ENCODE measurements at regions not wholly inside any gene's neighbourhood (a gene's known extent, or its start where the extent isn't known, plus 50 kb on each side); places are given as distances from the start of the nearest gene placed in this dataset.

GRCh38 chr4:31442236-31442635 is 722.1 kb downstream of the PCDH7 start:
- DNase-seq = no peak
- no peaks in the 10 kb centered on the region for H3K4me1 ChIP-seq (ENCODE audit: insufficient read depth, low read length)
- H3K27ac ChIP-seq (ENCODE audit: low read depth, low read length) = no peak overlapping the region
- Mint-ChIP-seq H3K4me3 (no peak overlapping the region), H3K27me3 (no peaks in the 10 kb centered on the region), H3K27ac (no peak overlapping the region), H3K4me1 (no peaks in the 10 kb centered on the region), H3K36me3 (no peaks in the 10 kb centered on the region), H3K9me3 (peaks cover 0 to 7% (median under 1%) of the 10 kb centered on the region in 8 donors)
- no peaks in the 10 kb centered on the region for H3K9me3 ChIP-seq (ENCODE audit: control insufficient read depth in 1 of 2, low read length in 2 of 2)
- H3K36me3 ChIP-seq (ENCODE audit: insufficient read depth, low read length) = no peaks in the 10 kb centered on the region
- ChIA-PET POLR2A (ENCODE audit: partially characterized antibody) (no interaction called here), CTCF (ENCODE audit: partially characterized antibody) (no interaction called here)
- H3K4me3 ChIP-seq (ENCODE audit: low read length in 2 of 2) = no peak overlapping the region
- no peaks in the 10 kb centered on the region for H3K27me3 ChIP-seq (ENCODE audit: insufficient read depth, low read length)
- intact Hi-C loops (cut with micrococcal nuclease) = no loop called here

- H3K36me3 ChIP-seq (ENCODE audit: insufficient read depth, low read length) = no peaks in the 10 kb centered on the region
- ChIA-PET POLR2A (ENCODE audit: partially characterized antibody) (no interaction called here), CTCF (ENCODE audit: partially characterized antibody) (no interaction called here)
- H3K27me3 Mint-ChIP-seq = no peaks in the 10 kb centered on the region
- no peak overlapping the region for H3K27ac ChIP-seq (ENCODE audit: low read depth, low read length)
- no peaks in the 10 kb centered on the region for H3K4me1 Mint-ChIP-seq
- no peak overlapping the region for H3K4me3 Mint-ChIP-seq
- intact Hi-C loops (cut with micrococcal nuclease) = no loop called here
- no peaks in the 10 kb centered on the region for H3K36me3 Mint-ChIP-seq
- H3K4me1 ChIP-seq (ENCODE audit: insufficient read depth, low read length) = no peaks in the 10 kb centered on the region
- no peak overlapping the region for H3K4me3 ChIP-seq (ENCODE audit: low read length in 2 of 2)
- no peaks in the 10 kb centered on the region for H3K9me3 ChIP-seq (ENCODE audit: control insufficient read depth in 1 of 2, low read length in 2 of 2)
- H3K27ac Mint-ChIP-seq = no peak overlapping the region
- H3K27me3 ChIP-seq (ENCODE audit: insufficient read depth, low read length) = no peaks in the 10 kb centered on the region
- H3K9me3 Mint-ChIP-seq = peaks cover 0 to 4% (median 0%) of the 10 kb centered on the region in 8 donors
- DNase-seq = no peak
Observed at GRCh38 chr4:31445526-31445925, 725.4 kb downstream of the PCDH7 start.

- intact Hi-C loops (cut with micrococcal nuclease) = no loop called here
- Mint-ChIP-seq H3K4me3 (no peak overlapping the region), H3K27me3 (no peaks in the 10 kb centered on the region), H3K27ac (no peak overlapping the region), H3K36me3 (no peaks in the 10 kb centered on the region), H3K9me3 (peaks cover 0 to 10% (median 3%) of the 10 kb centered on the region in 8 donors), H3K4me1 (no peaks in the 10 kb centered on the region)
- ChIA-PET POLR2A (ENCODE audit: partially characterized antibody) (no interaction called here), CTCF (ENCODE audit: partially characterized antibody) (no interaction called here)
- Histone ChIP-seq H3K27ac (ENCODE audit: low read depth, low read length) (no peak overlapping the region), H3K27me3 (ENCODE audit: insufficient read depth, low read length) (no peaks in the 10 kb centered on the region), H3K4me1 (ENCODE audit: insufficient read depth, low read length) (no peaks in the 10 kb centered on the region), H3K9me3 (ENCODE audit: control insufficient read depth in 1 of 2, low read length in 2 of 2) (no peaks in the 10 kb centered on the region), H3K4me3 (ENCODE audit: low read length in 2 of 2) (no peak overlapping the region), H3K36me3 (ENCODE audit: insufficient read depth, low read length) (no peaks in the 10 kb centered on the region)
- DNase-seq = no peak
Observed at GRCh38 chr4:31455612-31456011, 735.4 kb downstream of the PCDH7 start.

GRCh38 chr4:31458813-31459212 is 738.6 kb downstream of the PCDH7 start:
- Mint-ChIP-seq H3K27me3 (no peaks in the 10 kb centered on the region), H3K36me3 (no peaks in the 10 kb centered on the region), H3K4me1 (no peaks in the 10 kb centered on the region), H3K27ac (no peak overlapping the region), H3K9me3 (peaks cover 0 to 13% (median 7%) of the 10 kb centered on the region in 8 donors), H3K4me3 (no peak overlapping the region)
- Histone ChIP-seq H3K27ac (ENCODE audit: low read depth, low read length) (no peak overlapping the region), H3K9me3 (ENCODE audit: control insufficient read depth in 1 of 2, low read length in 2 of 2) (no peaks in the 10 kb centered on the region), H3K36me3 (ENCODE audit: insufficient read depth, low read length) (no peaks in the 10 kb centered on the region), H3K4me3 (ENCODE audit: low read length in 2 of 2) (no peak overlapping the region), H3K4me1 (ENCODE audit: insufficient read depth, low read length) (no peaks in the 10 kb centered on the region), H3K27me3 (ENCODE audit: insufficient read depth, low read length) (no peaks in the 10 kb centered on the region)
- CTCF ChIA-PET (ENCODE audit: partially characterized antibody) = no interaction called here
- POLR2A ChIA-PET (ENCODE audit: partially characterized antibody) = no interaction called here
- intact Hi-C loops (cut with micrococcal nuclease) = no loop called here
- no peak for DNase-seq

GRCh38 chr4:31461421-31461820 is 741.3 kb downstream of the PCDH7 start:
- Mint-ChIP-seq H3K4me3 (no peak overlapping the region), H3K4me1 (no peaks in the 10 kb centered on the region), H3K27ac (no peak overlapping the region), H3K36me3 (no peaks in the 10 kb centered on the region), H3K9me3 (peaks cover 0 to 17% (median 9%) of the 10 kb centered on the region in 8 donors), H3K27me3 (no peaks in the 10 kb centered on the region)
- CTCF ChIA-PET (ENCODE audit: partially characterized antibody) = no interaction called here
- H3K4me1 ChIP-seq (ENCODE audit: insufficient read depth, low read length) = no peaks in the 10 kb centered on the region
- POLR2A ChIA-PET (ENCODE audit: partially characterized antibody) = no interaction called here
- H3K4me3 ChIP-seq (ENCODE audit: low read length in 2 of 2) = no peak overlapping the region
- H3K9me3 ChIP-seq (ENCODE audit: control insufficient read depth in 1 of 2, low read length in 2 of 2) = no peaks in the 10 kb centered on the region
- H3K36me3 ChIP-seq (ENCODE audit: insufficient read depth, low read length) = no peaks in the 10 kb centered on the region
- intact Hi-C loops (cut with micrococcal nuclease) = no loop called here
- H3K27me3 ChIP-seq (ENCODE audit: insufficient read depth, low read length) = no peaks in the 10 kb centered on the region
- DNase-seq = no peak
- no peak overlapping the region for H3K27ac ChIP-seq (ENCODE audit: low read depth, low read length)

GRCh38 chr4:31467781-31468180 is 747.6 kb downstream of the PCDH7 start:
- no peaks in the 10 kb centered on the region for H3K9me3 ChIP-seq (ENCODE audit: control insufficient read depth in 1 of 2, low read length in 2 of 2)
- no peak overlapping the region for H3K27ac Mint-ChIP-seq
- ChIA-PET POLR2A (ENCODE audit: partially characterized antibody) (no interaction called here), CTCF (ENCODE audit: partially characterized antibody) (no interaction called here)
- intact Hi-C loops (cut with micrococcal nuclease) = no loop called here
- H3K4me3 ChIP-seq (ENCODE audit: low read length in 2 of 2) = no peak overlapping the region
- no peak for DNase-seq
- no peaks in the 10 kb centered on the region for H3K27me3 Mint-ChIP-seq
- H3K27me3 ChIP-seq (ENCODE audit: insufficient read depth, low read length) = no peaks in the 10 kb centered on the region
- no peaks in the 10 kb centered on the region for H3K36me3 Mint-ChIP-seq
- H3K4me3 Mint-ChIP-seq = no peak overlapping the region
- H3K9me3 Mint-ChIP-seq = peaks cover 0 to 15% (median 8%) of the 10 kb centered on the region in 8 donors
- H3K27ac ChIP-seq (ENCODE audit: low read depth, low read length) = no peak overlapping the region
- no peaks in the 10 kb centered on the region for H3K4me1 Mint-ChIP-seq
- H3K36me3 ChIP-seq (ENCODE audit: insufficient read depth, low read length) = no peaks in the 10 kb centered on the region
- H3K4me1 ChIP-seq (ENCODE audit: insufficient read depth, low read length) = no peaks in the 10 kb centered on the region

GRCh38 chr4:31474221-31474620 is 754.1 kb downstream of the PCDH7 start:
- Histone ChIP-seq H3K9me3 (ENCODE audit: control insufficient read depth in 1 of 2, low read length in 2 of 2) (no peaks in the 10 kb centered on the region), H3K27me3 (ENCODE audit: insufficient read depth, low read length) (no peaks in the 10 kb centered on the region), H3K4me1 (ENCODE audit: insufficient read depth, low read length) (no peaks in the 10 kb centered on the region), H3K27ac (ENCODE audit: low read depth, low read length) (no peak overlapping the region), H3K36me3 (ENCODE audit: insufficient read depth, low read length) (no peaks in the 10 kb centered on the region), H3K4me3 (ENCODE audit: low read length in 2 of 2) (no peak overlapping the region)
- H3K4me1 Mint-ChIP-seq = no peaks in the 10 kb centered on the region
- no peak overlapping the region for H3K27ac Mint-ChIP-seq
- POLR2A ChIA-PET (ENCODE audit: partially characterized antibody) = no interaction called here
- intact Hi-C loops (cut with micrococcal nuclease) = no loop called here
- H3K27me3 Mint-ChIP-seq = no peaks in the 10 kb centered on the region
- no peaks in the 10 kb centered on the region for H3K36me3 Mint-ChIP-seq
- DNase-seq = no peak
- peaks cover 5 to 25% (median 10%) of the 10 kb centered on the region in 8 donors for H3K9me3 Mint-ChIP-seq
- CTCF ChIA-PET (ENCODE audit: partially characterized antibody) = interaction anchor here (0.6 kb wide), 1 partner anchor 9 kb away, joined by 3 read pairs; no protein-coding TSS in a partner anchor
- H3K4me3 Mint-ChIP-seq = no peak overlapping the region

- Mint-ChIP-seq H3K27me3 (no peaks in the 10 kb centered on the region), H3K36me3 (no peaks in the 10 kb centered on the region), H3K9me3 (peaks cover 2 to 11% (median 7%) of the 10 kb centered on the region in 8 donors), H3K4me1 (no peaks in the 10 kb centered on the region), H3K27ac (no peak overlapping the region), H3K4me3 (no peak overlapping the region)
- Histone ChIP-seq H3K4me1 (ENCODE audit: insufficient read depth, low read length) (no peaks in the 10 kb centered on the region), H3K36me3 (ENCODE audit: insufficient read depth, low read length) (no peaks in the 10 kb centered on the region), H3K4me3 (ENCODE audit: low read length in 2 of 2) (no peak overlapping the region), H3K27ac (ENCODE audit: low read depth, low read length) (no peak overlapping the region), H3K9me3 (ENCODE audit: control insufficient read depth in 1 of 2, low read length in 2 of 2) (peaks cover 0 to 3% of the 10 kb centered on the region in 2 donors), H3K27me3 (ENCODE audit: insufficient read depth, low read length) (no peaks in the 10 kb centered on the region)
- CTCF ChIA-PET (ENCODE audit: partially characterized antibody) = no interaction called here
- DNase-seq = no peak
- intact Hi-C loops (cut with micrococcal nuclease) = no loop called here
- POLR2A ChIA-PET (ENCODE audit: partially characterized antibody) = no interaction called here
Observed at GRCh38 chr4:31482691-31483090, 762.5 kb downstream of the PCDH7 start.
